A549 (cell line): ENCODE measurements at regions not wholly inside any gene's neighbourhood (a gene's known extent, or its start where the extent isn't known, plus 50 kb on each side); places are given as distances from the start of the nearest gene placed in this dataset.
A peak's percentile ranks its signal among the peaks of the same experiment; 100 is the strongest.

Experiments
- ATAC-seq, 2 experiments: fragments of 200-7000 bp in 1 of 2; fragments of >200 bp in 1 of 2; cut with Nextera tagmentation in 1 of 2; cut with Tn5 transposase in 1 of 2; 3 replicates each; pipeline versions ENCODE4 v1.8.0 to v1.9.1; 2018 to 2020; ENCODE audit warnings: mild to moderate bottlenecking in 1 of 2, moderate library complexity in 1 of 2
- CTCF ChIA-PET: fragments of 300-600 bp; sonication (Branson Sonifier 250); formaldehyde crosslinking; extraction: SDS; loops from one replicate; lab custom pipeline; 2021; ENCODE audit warnings: antibody characterized with exemption, inconsistent platforms; lab: Yijun Ruan, JAX
- POLR2A ChIA-PET: fragments of 350-600 bp; formaldehyde crosslinking; extraction: SDS; loops from one replicate; lab custom pipeline; 2021; ENCODE audit warnings: antibody characterized with exemption, inconsistent platforms; lab: Yijun Ruan, JAX
- DNase-seq, 2 experiments: peaks; one replicate each; pipeline versions ENCODE4 v3.0.0 to v3.0.0-alpha.2; 2011 to 2016; ENCODE audit warnings: low read depth in 1 of 2, low spot score in 1 of 2
- FAIRE-seq: peaks from 2 replicates; lab custom pipeline; 2011; peaks lifted over from hg19 to GRCh38; lab: Jason Lieb, UNC
- H3K27ac ChIP-seq, 2 experiments: fragments of >200 bp; sonication (Bioruptor Twin); formaldehyde crosslinking; 3 replicates each; pipeline ENCODE4 v1.5.1; 2016 to 2017
- H3K4me1 ChIP-seq: fragments of >200 bp; sonication (Bioruptor Twin); formaldehyde crosslinking; 3 replicates; pipeline ENCODE4 v1.6.1; 2016
- H3K4me2 ChIP-seq: fragments of >200 bp; sonication (Bioruptor Twin); formaldehyde crosslinking; 3 replicates; pipeline ENCODE4 v1.6.1; 2016
- H3K4me3 ChIP-seq: fragments of >200 bp; sonication (Bioruptor Twin); formaldehyde crosslinking; 3 replicates; pipeline ENCODE4 v1.5.1; 2016
- H3K9me3 ChIP-seq: fragments of >200 bp; sonication (Bioruptor Twin); formaldehyde crosslinking; 3 replicates; pipeline ENCODE4 v1.6.1; 2016
- BHLHE40 ChIP-seq: IDR thresholded peaks from 2 replicates; pipeline ENCODE4 v1.6.1; 2012; ENCODE audit warnings: low read depth, low read length, inconsistent platforms
- CBX8 ChIP-seq: fragments of 200-600 bp; sonication (generic); IDR thresholded peaks from 2 replicates; pipeline ENCODE4 v1.6.1; 2016
- CEBPB ChIP-seq, 2 experiments: fragments of >200 bp in 1 of 2; sonication (Bioruptor Twin) in 1 of 2; formaldehyde crosslinking in 1 of 2; IDR thresholded peaks; 2 replicates each; pipeline ENCODE4 v1.6.1; 2012 to 2016
- EHMT2 ChIP-seq: fragments of 200-600 bp; sonication (generic); IDR thresholded peaks from 2 replicates; pipeline ENCODE4 v1.6.1; 2016; ENCODE audit warnings: antibody characterized with exemption, low read depth, mild to moderate bottlenecking, moderate library complexity
- EP300 ChIP-seq, 2 experiments: fragments of >200 bp; sonication (Bioruptor Twin); formaldehyde crosslinking; IDR thresholded peaks; 2 replicates in 1 of 2; 3 replicates in 1 of 2; pipeline ENCODE4 v1.6.1; 2016 to 2017
- FOSB ChIP-seq: fragments of 250-450 bp; sonication (Bioruptor Pico); IDR thresholded peaks from 2 replicates; pipeline ENCODE4 v1.5.0; 2020; ENCODE audit warnings: mild to moderate bottlenecking, moderate library complexity
- HDAC2 ChIP-seq: fragments of 200-600 bp; sonication (generic); IDR thresholded peaks from 2 replicates; pipeline ENCODE4 v1.6.1; 2016
- HEYL ChIP-seq: fragments of 250-450 bp; sonication (Bioruptor Pico); IDR thresholded peaks from 2 replicates; pipeline ENCODE4 v1.8.0; 2021; ENCODE audit warnings: mild to moderate bottlenecking, moderate library complexity
- KDM1A ChIP-seq: fragments of 200-600 bp; sonication (generic); IDR thresholded peaks from 2 replicates; pipeline ENCODE4 v1.6.1; 2016; ENCODE audit warnings: low read depth, mild to moderate bottlenecking
- KDM5A ChIP-seq: fragments of 200-600 bp; sonication (generic); IDR thresholded peaks from 2 replicates; pipeline ENCODE4 v1.6.1; 2016; ENCODE audit warnings: antibody characterized with exemption, mild to moderate bottlenecking
- MAFK ChIP-seq: fragments of 450-650 bp; IDR thresholded peaks from 2 replicates; pipeline ENCODE4 v1.6.1; 2014; ENCODE audit not compliant: partially characterized antibody
- MYC ChIP-seq: IDR thresholded peaks from 2 replicates; pipeline ENCODE4 v1.6.1; 2012; ENCODE audit warnings: mild to moderate bottlenecking, inconsistent platforms, low read length, improper control_type of control experiment, borderline replicate concordance
- NFE2L2 ChIP-seq: fragments of 150-350 bp; conservative IDR thresholded peaks from 2 replicates; pipeline ENCODE4 v1.6.1; 2014; ENCODE audit warnings: low read length
- POLR2A ChIP-seq: IDR thresholded peaks from 2 replicates; pipeline ENCODE4 v1.6.1; 2012; ENCODE audit warnings: mild to moderate bottlenecking, low read length
- RAD21 ChIP-seq, 2 experiments: fragments of >200 bp in 1 of 2; sonication (Bioruptor Twin) in 1 of 2; formaldehyde crosslinking in 1 of 2; IDR thresholded peaks in 1 of 2; conservative IDR thresholded peaks in 1 of 2; 2 replicates in 1 of 2; 3 replicates in 1 of 2; pipeline ENCODE4 v1.6.1; 2012 to 2018; ENCODE audit warnings: inconsistent platforms in 1 of 2
- SREBF2 ChIP-seq: fragments of 450-650 bp; IDR thresholded peaks from 2 replicates; pipeline ENCODE4 v1.6.1; 2014; ENCODE audit warnings: mild to moderate bottlenecking, moderate library complexity
- TP53 ChIP-seq: fragments of 250-450 bp; sonication (Bioruptor Pico); IDR thresholded peaks from 2 replicates; pipeline ENCODE4 v1.5.0; 2021; ENCODE audit warnings: mild to moderate bottlenecking, moderate library complexity
- ZC3H11A ChIP-seq: fragments of 450-650 bp; IDR thresholded peaks from 2 replicates; pipeline ENCODE4 v1.6.1; 2014; ENCODE audit warnings: antibody characterized with exemption, mild to moderate bottlenecking
- WGBS: methylation state at CpG from one replicate; pipeline ENCODE4 v1.1.6; 2017; ENCODE audit errors: missing lambda C conversion rate; 5-methylcytosine and 5-hydroxymethylcytosine counted together
- TF ChIP-seq, protein P1 (sequence below): IDR thresholded peaks from 2 replicates; pipeline ENCODE4 v1.6.1; 2012; ENCODE audit warnings: low read depth, borderline replicate concordance
- TF ChIP-seq, protein P2 (sequence below): fragments of 150-350 bp; IDR thresholded peaks from 2 replicates; pipeline ENCODE4 v1.6.1; 2014; ENCODE audit warnings: low read depth, mild to moderate bottlenecking, low read length
- TF ChIP-seq, protein P3 (sequence below): IDR thresholded peaks from 2 replicates; pipeline ENCODE4 v1.6.1; 2012
- TF ChIP-seq, protein P4 (sequence below): fragments of >200 bp; sonication (Bioruptor Twin); formaldehyde crosslinking; IDR thresholded peaks from 3 replicates; pipeline ENCODE4 v1.6.1; 2016
- TF ChIP-seq, protein P5 (sequence below): fragments of 250-450 bp; sonication (Bioruptor Pico); IDR thresholded peaks from 2 replicates; pipeline ENCODE4 v1.5.0; 2021; ENCODE audit warnings: mild to moderate bottlenecking, moderate library complexity, borderline replicate concordance
- TF ChIP-seq, protein P6 (sequence below): fragments of 250-450 bp; sonication (Bioruptor Pico); IDR thresholded peaks from 2 replicates; pipeline ENCODE4 v1.5.0; 2020; ENCODE audit warnings: low read depth, mild to moderate bottlenecking, moderate library complexity

DNA sequence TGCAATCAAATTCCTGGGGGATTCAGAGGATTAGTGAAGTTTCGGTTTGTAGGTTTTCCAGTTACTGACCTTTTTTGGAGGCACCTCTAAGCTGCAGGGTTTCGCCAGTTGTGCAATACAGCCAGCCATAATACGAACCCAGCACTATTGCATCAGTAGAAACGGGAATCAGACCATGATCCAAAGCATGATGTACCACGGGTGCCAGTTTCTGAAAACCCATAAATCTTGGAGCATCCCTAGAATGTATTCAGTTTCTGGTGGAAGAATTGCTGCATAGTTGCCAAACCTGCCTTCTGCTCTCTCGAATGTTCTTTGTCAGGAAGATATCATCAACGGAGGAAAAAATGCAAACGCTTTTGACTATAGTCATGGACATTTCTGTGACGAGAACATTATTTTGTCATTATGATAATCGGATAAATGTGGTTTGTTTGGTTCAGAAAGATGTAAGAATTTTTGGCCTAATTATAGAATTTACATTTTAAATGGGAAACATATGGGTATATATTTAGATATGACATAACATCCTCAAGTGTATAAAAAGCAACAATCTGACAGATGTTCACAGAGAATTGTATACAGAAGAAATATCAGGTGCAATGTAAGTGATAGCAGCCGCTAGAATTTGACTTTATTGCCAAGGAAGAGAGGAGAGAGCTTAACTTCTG, 186.2 kb upstream of the PRKCQ start:
- ChIA-PET CTCF (interaction anchor here (0.7 to 1.4 kb wide), 3 partner anchors 14 to 36 kb away, joined by 3 to 6 read pairs (median 3); no protein-coding TSS in a partner anchor), POLR2A (no interaction called here)
- no peak for FAIRE-seq

DNA sequence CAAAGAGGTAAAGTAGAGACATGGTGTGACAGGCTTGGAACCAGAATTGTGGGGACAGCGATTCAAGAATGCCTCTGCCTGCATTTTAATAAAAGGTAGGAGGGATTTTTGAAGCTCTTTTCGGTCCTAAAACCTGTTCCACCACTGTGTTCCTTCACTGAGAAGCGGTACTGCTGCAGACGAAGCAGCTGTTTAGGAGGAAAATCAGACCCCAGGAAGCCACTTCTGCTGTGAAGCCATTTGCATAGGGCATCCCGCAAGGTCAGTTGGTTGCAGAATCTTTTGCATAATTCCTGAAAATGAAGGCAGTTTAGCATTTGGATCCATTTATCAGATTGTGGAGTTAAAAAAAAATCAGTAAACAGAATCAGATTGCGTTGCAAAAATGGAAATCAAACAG, 183.3 kb upstream of the PRKCQ start:
- H3K9me3 ChIP-seq, result no peaks in the 10 kb centered on the region
- ATAC-seq, result no peak
- ChIA-PET CTCF (interaction anchor here (0.8 to 1.6 kb wide), 2 partner anchors 14 to 20 kb away, joined by 3 to 9 read pairs; no protein-coding TSS in a partner anchor), POLR2A (no interaction called here)
- H3K4me2 ChIP-seq, result no peak overlapping the region
- TF ChIP-seq, protein P1, sequence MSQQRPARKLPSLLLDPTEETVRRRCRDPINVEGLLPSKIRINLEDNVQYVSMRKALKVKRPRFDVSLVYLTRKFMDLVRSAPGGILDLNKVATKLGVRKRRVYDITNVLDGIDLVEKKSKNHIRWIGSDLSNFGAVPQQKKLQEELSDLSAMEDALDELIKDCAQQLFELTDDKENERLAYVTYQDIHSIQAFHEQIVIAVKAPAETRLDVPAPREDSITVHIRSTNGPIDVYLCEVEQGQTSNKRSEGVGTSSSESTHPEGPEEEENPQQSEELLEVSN, result no peak
- TF ChIP-seq, protein P2, sequence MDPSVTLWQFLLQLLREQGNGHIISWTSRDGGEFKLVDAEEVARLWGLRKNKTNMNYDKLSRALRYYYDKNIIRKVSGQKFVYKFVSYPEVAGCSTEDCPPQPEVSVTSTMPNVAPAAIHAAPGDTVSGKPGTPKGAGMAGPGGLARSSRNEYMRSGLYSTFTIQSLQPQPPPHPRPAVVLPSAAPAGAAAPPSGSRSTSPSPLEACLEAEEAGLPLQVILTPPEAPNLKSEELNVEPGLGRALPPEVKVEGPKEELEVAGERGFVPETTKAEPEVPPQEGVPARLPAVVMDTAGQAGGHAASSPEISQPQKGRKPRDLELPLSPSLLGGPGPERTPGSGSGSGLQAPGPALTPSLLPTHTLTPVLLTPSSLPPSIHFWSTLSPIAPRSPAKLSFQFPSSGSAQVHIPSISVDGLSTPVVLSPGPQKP, result no peak
- TF ChIP-seq RAD21 (conservative IDR thresholded peaks at IDR 0.05 in 1 of 2, IDR thresholded peaks at IDR 0.05 in 1 of 2) (no peak), EHMT2 (no peak), MYC (no peak), EP300 (IDR thresholded peaks at IDR 0.05) (no peak), KDM5A (no peak)
- WGBS, result 81% methylated on average over 6 of the region's 6 CpGs
- H3K4me1 ChIP-seq, result no peaks in the 10 kb centered on the region
- DNase-seq, result no peak
- H3K4me3 ChIP-seq, result no peak overlapping the region
- no peak overlapping the region for H3K27ac ChIP-seq
- FAIRE-seq, result no peak

More for the DNA sequence above, 186.2 kb upstream of the PRKCQ start:
- no peak overlapping the region for H3K4me2 ChIP-seq
- H3K4me1 ChIP-seq, result no peaks in the 10 kb centered on the region
- H3K4me3 ChIP-seq, result no peak overlapping the region
- no peak overlapping the region for H3K27ac ChIP-seq
- DNase-seq, result no peak
- no peak for ATAC-seq
- TF ChIP-seq CEBPB (IDR thresholded peaks at IDR 0.05) (peak in 1 of 2 experiments; percentile 19; a peak in 1 of 4 replicates), HDAC2 (no peak)
- 85% methylated on average over 11 of the region's 11 CpGs for WGBS
- H3K9me3 ChIP-seq, result peaks cover 6% of the 10 kb centered on the region; the same call in 1 of the 3 replicates

DNA sequence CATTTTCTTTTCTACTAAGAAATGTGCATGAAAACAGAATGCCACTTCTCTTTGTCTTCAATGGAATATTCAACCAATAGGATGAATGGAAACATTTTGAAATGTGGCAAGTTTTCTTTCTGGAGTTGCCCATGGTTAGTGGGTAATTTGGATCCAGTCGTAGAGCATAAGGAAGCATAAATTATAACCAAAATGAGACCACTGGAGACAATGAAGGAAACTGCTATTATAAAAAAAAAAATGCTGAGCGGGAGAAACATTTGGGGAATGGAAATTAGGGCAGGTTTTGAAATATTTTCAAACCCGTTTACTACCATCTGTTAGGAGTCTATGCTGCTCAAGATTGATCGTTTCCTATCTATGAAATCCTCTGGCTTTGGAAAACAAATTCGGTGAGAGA, 182.9 kb upstream of the PRKCQ start:
- 66% methylated on average over 5 of the region's 5 CpGs for WGBS
- ChIA-PET POLR2A (no interaction called here), CTCF (interaction anchor here (1.6 kb wide), 1 partner anchor 14 kb away, joined by 9 read pairs; no protein-coding TSS in a partner anchor)
- no peak for DNase-seq
- Histone ChIP-seq H3K4me2 (no peak overlapping the region), H3K4me1 (no peaks in the 10 kb centered on the region), H3K27ac (no peak overlapping the region), H3K9me3 (no peaks in the 10 kb centered on the region), H3K4me3 (no peak overlapping the region)
- no peak for FAIRE-seq
- no peak for ATAC-seq
- peak; percentile 33 for TF ChIP-seq MAFK
- TF ChIP-seq HEYL (CRISPR knock-in tag), result no peak

DNA sequence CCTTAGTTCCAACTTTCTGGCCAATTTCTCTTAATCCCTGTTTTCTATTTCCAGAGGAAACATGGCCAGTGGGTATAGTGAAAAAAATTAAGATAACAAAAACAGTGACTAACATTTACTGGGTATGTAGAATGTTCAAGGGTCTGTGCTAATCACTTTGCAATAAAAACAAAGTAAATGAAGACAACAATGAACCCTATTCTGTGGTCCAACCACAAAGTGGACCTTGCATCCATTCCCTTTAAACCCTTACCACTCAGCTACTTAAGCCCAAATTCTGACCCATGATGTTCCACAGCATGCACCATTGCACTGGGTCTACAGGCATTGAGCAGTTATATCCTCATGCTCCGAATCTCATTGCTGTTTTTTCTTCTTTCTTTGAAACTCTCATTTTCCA, 179.9 kb upstream of the PRKCQ start:
- no peak for DNase-seq
- ATAC-seq, result no peak
- no peak overlapping the region for H3K27ac ChIP-seq
- WGBS, result 89% methylated on average over 1 of the region's 1 CpG
- ChIA-PET CTCF (interaction anchor here (0.6 to 1.3 kb wide), 2 partner anchors 26 to 56 kb away, joined by 3 read pairs; no protein-coding TSS in a partner anchor), POLR2A (no interaction called here)
- peaks cover 9% of the 10 kb centered on the region; the same call in 1 of the 3 replicates for H3K4me1 ChIP-seq
- no peak overlapping the region for H3K4me3 ChIP-seq
- no peak for FAIRE-seq
- H3K4me2 ChIP-seq, result no peak overlapping the region
- H3K9me3 ChIP-seq, result no peaks in the 10 kb centered on the region
- TF ChIP-seq FOSB (CRISPR knock-in tag), result no peak
- TF ChIP-seq ZC3H11A, result no peak
- no peak for TF ChIP-seq SREBF2
- no peak for TF ChIP-seq POLR2A
- TF ChIP-seq CBX8, result no peak
- no peak for TF ChIP-seq KDM1A
- TF ChIP-seq, protein P3, sequence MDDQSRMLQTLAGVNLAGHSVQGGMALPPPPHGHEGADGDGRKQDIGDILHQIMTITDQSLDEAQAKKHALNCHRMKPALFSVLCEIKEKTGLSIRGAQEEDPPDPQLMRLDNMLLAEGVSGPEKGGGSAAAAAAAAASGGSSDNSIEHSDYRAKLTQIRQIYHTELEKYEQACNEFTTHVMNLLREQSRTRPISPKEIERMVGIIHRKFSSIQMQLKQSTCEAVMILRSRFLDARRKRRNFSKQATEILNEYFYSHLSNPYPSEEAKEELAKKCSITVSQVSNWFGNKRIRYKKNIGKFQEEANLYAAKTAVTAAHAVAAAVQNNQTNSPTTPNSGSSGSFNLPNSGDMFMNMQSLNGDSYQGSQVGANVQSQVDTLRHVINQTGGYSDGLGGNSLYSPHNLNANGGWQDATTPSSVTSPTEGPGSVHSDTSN, result no peak
- TF ChIP-seq, protein P4, sequence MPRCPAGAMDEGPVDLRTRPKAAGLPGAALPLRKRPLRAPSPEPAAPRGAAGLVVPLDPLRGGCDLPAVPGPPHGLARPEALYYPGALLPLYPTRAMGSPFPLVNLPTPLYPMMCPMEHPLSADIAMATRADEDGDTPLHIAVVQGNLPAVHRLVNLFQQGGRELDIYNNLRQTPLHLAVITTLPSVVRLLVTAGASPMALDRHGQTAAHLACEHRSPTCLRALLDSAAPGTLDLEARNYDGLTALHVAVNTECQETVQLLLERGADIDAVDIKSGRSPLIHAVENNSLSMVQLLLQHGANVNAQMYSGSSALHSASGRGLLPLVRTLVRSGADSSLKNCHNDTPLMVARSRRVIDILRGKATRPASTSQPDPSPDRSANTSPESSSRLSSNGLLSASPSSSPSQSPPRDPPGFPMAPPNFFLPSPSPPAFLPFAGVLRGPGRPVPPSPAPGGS, result no peak
- no peak for TF ChIP-seq RAD21 (conservative IDR thresholded peaks at IDR 0.05 in 1 of 2, IDR thresholded peaks at IDR 0.05 in 1 of 2)
- TF ChIP-seq NFE2L2, result no peak
- TF ChIP-seq, protein P5, sequence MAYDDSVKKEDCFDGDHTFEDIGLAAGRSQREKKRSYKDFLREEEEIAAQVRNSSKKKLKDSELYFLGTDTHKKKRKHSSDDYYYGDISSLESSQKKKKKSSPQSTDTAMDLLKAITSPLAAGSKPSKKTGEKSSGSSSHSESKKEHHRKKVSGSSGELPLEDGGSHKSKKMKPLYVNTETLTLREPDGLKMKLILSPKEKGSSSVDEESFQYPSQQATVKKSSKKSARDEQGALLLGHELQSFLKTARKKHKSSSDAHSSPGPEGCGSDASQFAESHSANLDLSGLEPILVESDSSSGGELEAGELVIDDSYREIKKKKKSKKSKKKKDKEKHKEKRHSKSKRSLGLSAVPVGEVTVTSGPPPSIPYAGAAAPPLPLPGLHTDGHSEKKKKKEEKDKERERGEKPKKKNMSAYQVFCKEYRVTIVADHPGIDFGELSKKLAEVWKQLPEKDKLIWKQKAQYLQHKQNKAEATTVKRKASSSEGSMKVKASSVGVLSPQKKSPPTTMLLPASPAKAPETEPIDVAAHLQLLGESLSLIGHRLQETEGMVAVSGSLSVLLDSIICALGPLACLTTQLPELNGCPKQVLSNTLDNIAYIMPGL (CRISPR knock-in tag), result no peak
- no peak for TF ChIP-seq TP53 (CRISPR knock-in tag)
- TF ChIP-seq, protein P6, sequence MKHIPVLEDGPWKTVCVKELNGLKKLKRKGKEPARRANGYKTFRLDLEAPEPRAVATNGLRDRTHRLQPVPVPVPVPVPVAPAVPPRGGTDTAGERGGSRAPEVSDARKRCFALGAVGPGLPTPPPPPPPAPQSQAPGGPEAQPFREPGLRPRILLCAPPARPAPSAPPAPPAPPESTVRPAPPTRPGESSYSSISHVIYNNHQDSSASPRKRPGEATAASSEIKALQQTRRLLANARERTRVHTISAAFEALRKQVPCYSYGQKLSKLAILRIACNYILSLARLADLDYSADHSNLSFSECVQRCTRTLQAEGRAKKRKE (CRISPR knock-in tag), result no peak
- no peak for TF ChIP-seq EHMT2
- no peak for TF ChIP-seq BHLHE40
